K562 (cell line): ENCODE measurements at regions not wholly inside any gene's neighbourhood (a gene's known extent, or its start where the extent isn't known, plus 50 kb on each side); places are given as distances from the start of the nearest gene placed in this dataset.

Experiments
- ATF7 ChIP-seq: fragments of 450-650 bp; IDR thresholded peaks from 2 replicates; pipeline ENCODE4 v1.7.1; 2014; ENCODE audit warnings: mild to moderate bottlenecking, moderate library complexity
- DDX20 ChIP-seq: fragments of 450-650 bp; IDR thresholded peaks from 2 replicates; pipeline ENCODE4 v1.6.1; 2016; ENCODE audit warnings: missing genetic modification characterization, low read depth, mild to moderate bottlenecking, missing compliant biosample characterization, moderate library complexity
- FOXA1 ChIP-seq: fragments of 450-650 bp; IDR thresholded peaks from 2 replicates; pipeline ENCODE4 v1.6.1; 2016; ENCODE audit warnings: mild to moderate bottlenecking, borderline replicate concordance
- GABPB1 ChIP-seq: sonication (generic); formaldehyde crosslinking; IDR thresholded peaks from 2 replicates; pipeline ENCODE4 v1.8.0; 2022; ENCODE audit warnings: mild to moderate bottlenecking, missing genetic modification reagents
- HMG20A ChIP-seq: fragments of 450-650 bp; formaldehyde crosslinking; conservative IDR thresholded peaks from 2 replicates; pipeline ENCODE4 v1.4.0; 2020; ENCODE audit warnings: mild to moderate bottlenecking, mixed read lengths
- KAT8 ChIP-seq: fragments of 450-650 bp; IDR thresholded peaks from 2 replicates; pipeline ENCODE4 v1.6.1; 2016; ENCODE audit warnings: low read depth, mild to moderate bottlenecking
- RBM17 ChIP-seq: fragments of 200-400 bp; formaldehyde crosslinking; IDR thresholded peaks from 2 replicates; pipeline ENCODE4 v1.6.1; 2017; ENCODE audit warnings: low read depth, mild to moderate bottlenecking, low read length, borderline replicate concordance
- RCOR1 ChIP-seq, 2 experiments: IDR thresholded peaks; 2 replicates each; pipeline ENCODE4 v1.6.1; 2012; ENCODE audit warnings: low read depth in 2 of 2, low read length in 2 of 2, borderline replicate concordance in 1 of 2, improper control_type of control experiment in 1 of 2
- REST ChIP-seq, 2 experiments: fragments of 450-650 bp; formaldehyde crosslinking in 1 of 2; IDR thresholded peaks; 2 replicates each; pipeline versions ENCODE4 v1.4.0 to v1.6.1; 2014 to 2020; ENCODE audit warnings: mild to moderate bottlenecking in 2 of 2, borderline replicate concordance in 1 of 2, low read depth in 1 of 2
- ZNF146 ChIP-seq: IDR thresholded peaks from one replicate; pipeline ENCODE4 v1.6.1; 2018; ENCODE audit warnings: missing compliant biosample characterization; ENCODE audit not compliant: unreplicated experiment
- TF ChIP-seq, protein P1 (sequence below): sonication (generic); formaldehyde crosslinking; IDR thresholded peaks from 2 replicates; pipeline ENCODE4 v1.8.1; 2023; ENCODE audit warnings: mild to moderate bottlenecking, missing genetic modification reagents

DNA sequence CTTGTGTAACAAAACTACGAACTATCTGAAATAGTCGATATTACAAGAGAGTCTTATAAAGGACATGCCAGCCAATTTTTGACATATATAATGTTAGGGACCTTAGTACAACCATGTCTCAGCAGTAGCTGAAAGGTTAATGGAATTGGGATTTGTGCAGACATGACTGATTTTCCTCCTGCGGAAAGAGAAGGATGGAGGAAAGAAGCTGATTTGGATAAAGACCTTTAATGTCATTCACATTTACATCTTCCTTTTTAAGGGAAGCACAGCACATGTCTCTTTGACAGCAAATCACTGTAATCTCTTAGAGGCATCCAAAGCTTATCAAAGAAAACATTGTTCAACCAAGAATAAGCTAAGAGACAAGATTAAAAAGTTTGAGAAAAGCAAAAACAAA, 1976.2 kb upstream of the IGFBP7 start:
- TF ChIP-seq REST (IDR thresholded peaks at IDR 0.05; ENCODE audit: borderline replicate concordance) (no peak), REST (CRISPR knock-in tag; IDR thresholded peaks at IDR 0.05; ENCODE audit: low read depth) (no peak), FOXA1 (no peak), DDX20 (tag) (no peak), RBM17 (no peak), KAT8 (no peak), ATF7 (no peak), HMG20A (no peak), RCOR1 (IDR thresholded peaks at IDR 0.05; ENCODE audit: borderline replicate concordance in 1 of 2, low read depth in 2 of 2, low read length in 2 of 2) (no peak), ZNF146 (CRISPR knock-in tag) (no peak), GABPB1 (CRISPR knock-in tag) (no peak)
- TF ChIP-seq, protein P1, sequence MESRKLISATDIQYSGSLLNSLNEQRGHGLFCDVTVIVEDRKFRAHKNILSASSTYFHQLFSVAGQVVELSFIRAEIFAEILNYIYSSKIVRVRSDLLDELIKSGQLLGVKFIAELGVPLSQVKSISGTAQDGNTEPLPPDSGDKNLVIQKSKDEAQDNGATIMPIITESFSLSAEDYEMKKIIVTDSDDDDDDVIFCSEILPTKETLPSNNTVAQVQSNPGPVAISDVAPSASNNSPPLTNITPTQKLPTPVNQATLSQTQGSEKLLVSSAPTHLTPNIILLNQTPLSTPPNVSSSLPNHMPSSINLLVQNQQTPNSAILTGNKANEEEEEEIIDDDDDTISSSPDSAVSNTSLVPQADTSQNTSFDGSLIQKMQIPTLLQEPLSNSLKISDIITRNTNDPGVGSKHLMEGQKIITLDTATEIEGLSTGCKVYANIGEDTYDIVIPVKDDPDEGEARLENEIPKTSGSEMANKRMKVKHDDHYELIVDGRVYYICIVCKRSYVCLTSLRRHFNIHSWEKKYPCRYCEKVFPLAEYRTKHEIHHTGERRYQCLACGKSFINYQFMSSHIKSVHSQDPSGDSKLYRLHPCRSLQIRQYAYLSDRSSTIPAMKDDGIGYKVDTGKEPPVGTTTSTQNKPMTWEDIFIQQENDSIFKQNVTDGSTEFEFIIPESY (CRISPR knock-in tag), result no peak
